ENCODE measurements at regions not wholly inside any gene's neighbourhood (a gene's known extent, or its start where the extent isn't known, plus 50 kb on each side); places are given as distances from the start of the nearest gene placed in this dataset.

DNA sequence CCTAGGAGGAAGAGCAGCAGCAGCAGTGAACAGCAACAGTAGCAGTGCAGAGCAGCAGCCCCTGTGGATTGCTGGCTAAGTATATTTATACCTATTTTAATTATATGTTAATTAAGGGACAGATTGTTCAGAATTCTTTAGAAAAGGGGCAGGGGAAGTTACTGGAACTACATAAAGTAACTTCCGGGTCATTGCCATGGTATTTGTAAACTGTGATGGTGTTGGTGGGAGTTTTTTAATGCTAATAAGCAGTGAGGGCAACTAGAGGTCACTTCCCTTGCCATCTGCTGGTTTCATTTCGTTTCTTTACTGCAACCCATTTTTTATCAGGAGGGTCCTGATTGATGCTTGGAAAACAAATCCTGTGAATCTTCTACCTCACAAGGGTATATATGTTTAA is 229.8 kb upstream of the PODXL start:
- TF ChIP-seq, protein P1, sequence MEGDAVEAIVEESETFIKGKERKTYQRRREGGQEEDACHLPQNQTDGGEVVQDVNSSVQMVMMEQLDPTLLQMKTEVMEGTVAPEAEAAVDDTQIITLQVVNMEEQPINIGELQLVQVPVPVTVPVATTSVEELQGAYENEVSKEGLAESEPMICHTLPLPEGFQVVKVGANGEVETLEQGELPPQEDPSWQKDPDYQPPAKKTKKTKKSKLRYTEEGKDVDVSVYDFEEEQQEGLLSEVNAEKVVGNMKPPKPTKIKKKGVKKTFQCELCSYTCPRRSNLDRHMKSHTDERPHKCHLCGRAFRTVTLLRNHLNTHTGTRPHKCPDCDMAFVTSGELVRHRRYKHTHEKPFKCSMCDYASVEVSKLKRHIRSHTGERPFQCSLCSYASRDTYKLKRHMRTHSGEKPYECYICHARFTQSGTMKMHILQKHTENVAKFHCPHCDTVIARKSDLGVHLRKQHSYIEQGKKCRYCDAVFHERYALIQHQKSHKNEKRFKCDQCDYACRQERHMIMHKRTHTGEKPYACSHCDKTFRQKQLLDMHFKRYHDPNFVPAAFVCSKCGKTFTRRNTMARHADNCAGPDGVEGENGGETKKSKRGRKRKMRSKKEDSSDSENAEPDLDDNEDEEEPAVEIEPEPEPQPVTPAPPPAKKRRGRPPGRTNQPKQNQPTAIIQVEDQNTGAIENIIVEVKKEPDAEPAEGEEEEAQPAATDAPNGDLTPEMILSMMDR (conservative IDR thresholded peaks at IDR 0.05 in 1 of 2, IDR thresholded peaks at IDR 0.05 in 1 of 2; ENCODE audit: extremely low read depth in 1 of 2, insufficient read depth in 1 of 2, low read depth in 1 of 2, low read length in 2 of 2), result no peak
- TF ChIP-seq EZH2 (IDR thresholded peaks at IDR 0.05; ENCODE audit: borderline replicate concordance, low read length), result no peak
